ENCODE measurements at regions not wholly inside any gene's neighbourhood (a gene's known extent, or its start where the extent isn't known, plus 50 kb on each side); places are given as distances from the start of the nearest gene placed in this dataset.
"Not testable (repeated sequence)": the region's sequence is repeated elsewhere in the genome, so short reads cannot be mapped to it uniquely, and the experiment has no call there.

DNA sequence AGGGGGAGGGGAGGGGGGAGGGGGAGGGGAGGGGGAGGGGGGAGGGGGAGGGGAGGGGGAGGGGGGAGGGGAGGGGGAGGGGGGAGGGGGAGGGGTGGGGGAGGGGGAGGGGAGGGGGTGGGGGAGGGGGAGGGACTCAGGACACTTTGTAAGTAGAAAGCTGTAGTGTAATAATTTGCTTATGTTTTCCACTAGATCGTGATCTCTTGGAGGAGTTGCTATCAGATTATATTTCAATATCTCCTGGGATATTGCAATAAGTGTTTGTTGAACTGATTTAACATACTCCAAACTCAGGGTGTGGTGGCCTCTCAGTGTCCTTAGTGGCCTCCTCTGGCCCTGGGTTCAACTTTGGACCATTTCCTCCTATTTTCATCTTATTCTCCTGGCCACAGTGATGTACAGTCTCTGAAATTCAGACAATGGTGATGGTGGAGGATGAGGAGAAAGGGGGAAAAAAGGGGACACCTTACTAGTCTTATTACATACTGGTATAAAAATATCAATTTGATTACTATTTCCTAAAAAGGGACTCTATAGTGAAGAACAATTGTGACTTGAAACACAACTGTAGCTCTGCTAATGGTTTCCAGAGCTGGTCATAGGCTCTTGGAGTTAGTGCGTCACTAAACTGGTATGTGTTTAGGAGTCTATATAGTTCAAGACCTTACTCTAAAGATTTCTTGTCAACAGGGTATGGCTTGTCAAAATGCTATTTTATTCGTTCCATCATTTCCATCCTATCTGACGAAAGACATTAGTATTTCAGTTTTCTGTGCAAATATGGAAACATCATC, 89.6 kb downstream of the DDX1 start:
- DNase-seq (ENCODE audit: low spot score), result no peak

DNA sequence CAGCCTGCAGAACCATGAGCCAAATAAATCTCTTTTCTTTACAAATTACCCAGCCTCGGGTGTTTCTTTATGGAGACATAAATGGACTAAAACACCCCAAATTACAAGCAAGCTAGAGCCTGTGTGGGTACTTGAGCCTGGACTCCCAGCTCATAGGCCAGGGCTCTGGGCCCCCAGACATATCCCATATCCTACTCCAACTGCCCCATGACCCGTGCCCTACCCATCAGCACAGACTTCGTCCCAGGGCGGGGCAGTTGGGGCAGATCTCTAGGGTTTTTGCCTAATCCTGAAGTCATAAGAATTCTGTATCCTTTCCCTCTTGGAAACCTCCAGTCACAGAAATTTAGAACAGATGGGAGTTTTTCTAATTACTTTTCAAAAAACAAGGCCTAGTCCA, 90.7 kb downstream of the DDX1 start:
- DNase-seq (ENCODE audit: low spot score), result no peak

DNA sequence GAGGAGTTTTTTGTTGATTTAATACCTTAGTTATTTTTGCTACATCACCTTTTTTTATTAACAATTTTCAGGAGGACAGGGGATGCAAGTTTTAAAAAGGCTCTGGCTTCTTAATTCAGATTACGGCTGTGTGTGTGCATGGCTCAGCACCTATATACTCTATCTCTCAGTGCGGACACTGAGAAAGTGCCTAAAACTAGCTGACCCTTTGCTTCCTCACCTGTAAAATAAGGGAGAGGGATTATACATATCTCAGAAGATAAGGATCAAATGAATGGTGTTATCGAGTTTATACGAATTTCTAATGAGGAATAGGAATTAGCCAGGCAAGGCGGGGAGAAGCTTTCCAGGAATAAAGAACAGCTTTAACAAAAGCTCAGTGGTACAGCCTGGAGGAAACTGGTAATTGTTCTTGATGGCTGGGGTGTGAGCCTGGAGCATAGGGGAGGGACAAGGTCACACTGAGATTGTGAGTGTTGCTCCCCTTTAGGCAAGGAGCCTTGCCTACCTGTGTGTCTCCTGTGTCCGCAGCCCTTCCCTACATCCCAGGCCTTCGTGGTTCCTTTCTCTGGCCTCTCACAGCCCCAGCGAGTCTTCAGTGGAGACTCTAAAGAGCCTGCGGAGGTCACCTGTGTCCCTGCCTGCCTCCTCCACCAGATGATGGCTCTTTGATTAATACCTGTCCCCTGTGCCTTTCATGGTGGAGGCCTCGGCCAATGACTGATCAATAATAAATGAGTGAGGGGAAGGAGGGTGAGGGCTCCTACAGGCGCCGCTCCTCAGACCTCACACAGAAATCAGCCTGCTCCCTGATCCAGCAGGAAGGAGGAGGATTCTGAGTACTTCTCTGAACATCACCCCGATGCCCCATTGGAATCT, 92.7 kb downstream of the DDX1 start:
- no peak for DNase-seq (ENCODE audit: low spot score)

DNA sequence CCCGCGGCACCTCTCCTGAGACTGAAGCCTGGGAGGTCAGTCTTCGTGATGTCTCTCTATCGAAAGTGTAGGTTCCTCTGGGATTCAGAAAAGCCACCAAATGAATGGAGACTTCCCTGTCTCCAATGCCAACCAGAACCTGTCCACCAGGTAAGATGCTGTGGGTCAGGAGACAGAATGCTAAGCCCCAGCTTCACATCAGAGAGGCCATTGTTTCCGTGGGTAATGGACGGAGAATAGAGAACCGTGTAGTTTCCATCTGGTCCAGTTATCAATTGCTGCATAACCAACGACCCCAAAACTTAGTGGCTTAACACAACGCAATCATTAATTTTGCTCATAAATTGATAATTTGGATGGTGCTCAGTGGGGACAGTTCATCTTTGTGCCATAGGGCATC, 93.5 kb downstream of the DDX1 start:
- no peak for DNase-seq (ENCODE audit: low spot score)

DNA sequence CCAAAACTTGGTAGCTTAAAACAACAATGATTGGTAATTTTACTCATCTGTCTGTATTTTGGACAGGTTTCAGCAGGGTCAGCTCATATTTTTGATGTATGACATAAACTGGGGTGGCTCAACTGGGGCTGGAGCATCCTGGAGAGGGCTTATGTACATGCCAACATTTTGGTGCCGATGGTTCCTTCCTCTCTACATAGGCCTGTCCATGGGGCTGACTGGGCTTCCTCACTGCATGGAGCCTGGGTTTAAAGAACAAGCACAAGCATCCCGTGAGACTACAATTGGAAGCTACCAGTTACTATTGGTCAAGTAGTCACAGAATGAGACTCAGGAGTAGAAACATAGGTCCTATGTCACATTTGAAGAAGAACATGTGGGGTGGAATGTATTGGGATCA, 95.0 kb downstream of the DDX1 start:
- DNase-seq (ENCODE audit: low spot score), result no peak

DNA sequence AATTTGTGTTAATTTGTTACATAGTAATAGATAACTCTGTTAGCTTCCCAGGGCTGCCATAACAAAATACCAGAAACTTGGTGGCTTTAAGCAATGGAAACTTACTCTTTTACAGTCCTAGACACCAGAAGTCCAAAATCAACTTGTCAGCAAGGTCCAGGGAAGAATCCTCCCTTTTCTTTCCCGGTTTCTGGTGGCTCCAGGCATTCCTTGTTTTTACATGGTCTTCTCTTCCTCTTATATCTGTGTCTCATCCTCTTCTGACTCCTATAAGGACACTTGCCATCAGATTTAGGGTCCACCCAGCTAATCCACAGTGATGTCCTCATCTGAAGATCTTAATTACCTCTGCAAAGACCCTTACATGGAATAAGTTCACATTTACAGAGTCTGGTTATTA, 95.6 kb downstream of the DDX1 start:
- no peak for DNase-seq (ENCODE audit: low spot score)

DNA sequence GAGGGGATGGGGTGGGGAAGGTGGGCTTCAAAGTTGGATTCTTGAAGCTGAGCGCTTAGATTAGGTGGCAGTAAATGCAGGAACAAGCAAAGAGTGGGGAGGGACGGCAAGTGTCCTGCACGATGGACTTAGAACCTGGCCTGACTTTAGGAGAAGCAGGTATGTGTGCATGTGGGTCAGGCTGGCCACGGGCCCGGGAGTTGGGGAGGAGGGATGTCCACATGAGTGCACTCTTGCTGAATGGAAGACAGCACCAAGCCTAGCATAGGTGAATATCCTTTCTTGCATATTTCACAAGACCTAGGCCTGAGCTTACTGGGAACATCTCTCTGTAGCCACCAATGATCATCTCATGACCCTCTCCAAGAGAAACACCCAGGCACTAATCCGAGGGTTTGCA, 96.1 kb downstream of the DDX1 start:
- no peak for DNase-seq (ENCODE audit: low spot score)

DNA sequence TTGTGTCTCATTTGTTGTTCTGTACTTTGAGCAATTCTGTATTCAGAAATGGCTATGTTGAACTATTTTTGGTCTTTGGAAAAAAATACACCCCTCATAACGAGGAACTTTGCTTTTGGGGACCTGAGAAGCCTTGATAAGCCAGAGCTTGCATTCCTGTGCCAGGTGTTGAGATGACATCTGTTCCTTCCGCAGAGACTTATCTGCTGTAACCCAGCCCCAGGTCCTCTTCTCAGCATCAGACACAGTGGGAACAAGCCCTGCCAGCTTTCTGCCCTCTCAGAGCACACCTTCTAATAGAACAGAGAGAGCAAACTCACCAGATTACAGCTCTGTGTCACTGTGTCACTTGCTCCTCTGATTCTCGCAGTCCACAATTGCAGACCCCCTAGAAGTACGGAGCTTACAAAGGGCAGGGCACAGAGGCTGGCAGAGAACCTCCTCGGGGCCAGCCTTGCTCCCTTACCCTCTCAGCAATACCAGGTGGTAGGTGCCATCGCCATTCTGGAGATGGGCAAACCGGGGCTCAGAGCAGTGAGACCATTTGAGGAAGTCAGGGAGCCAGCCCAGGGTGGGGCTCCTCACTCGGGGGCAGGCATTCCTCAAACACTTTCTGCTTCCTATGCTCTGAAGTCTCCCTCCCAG, 97.4 kb downstream of the DDX1 start:
- DNase-seq (ENCODE audit: low spot score), result no peak

DNA sequence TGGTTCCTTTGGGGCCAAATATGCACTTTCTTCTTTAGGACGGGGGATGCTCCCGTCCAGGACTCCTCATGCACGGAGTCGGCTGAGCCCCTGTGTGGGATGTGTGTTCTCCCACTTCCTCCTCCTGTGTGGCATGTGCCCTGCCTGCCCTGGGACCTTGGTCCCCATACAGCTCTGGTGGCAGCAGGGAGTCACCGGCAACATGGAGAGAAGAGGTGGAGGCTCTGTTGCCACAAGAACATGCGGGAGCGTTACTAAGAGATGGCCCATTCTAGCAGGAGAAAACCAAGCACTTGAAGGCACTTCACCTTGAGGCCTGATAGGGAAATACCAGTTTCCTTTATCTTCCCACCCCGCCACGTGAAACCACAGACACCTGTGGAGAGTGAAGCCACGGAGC, 98.0 kb downstream of the DDX1 start:
- no peak for DNase-seq (ENCODE audit: low spot score)

DNA sequence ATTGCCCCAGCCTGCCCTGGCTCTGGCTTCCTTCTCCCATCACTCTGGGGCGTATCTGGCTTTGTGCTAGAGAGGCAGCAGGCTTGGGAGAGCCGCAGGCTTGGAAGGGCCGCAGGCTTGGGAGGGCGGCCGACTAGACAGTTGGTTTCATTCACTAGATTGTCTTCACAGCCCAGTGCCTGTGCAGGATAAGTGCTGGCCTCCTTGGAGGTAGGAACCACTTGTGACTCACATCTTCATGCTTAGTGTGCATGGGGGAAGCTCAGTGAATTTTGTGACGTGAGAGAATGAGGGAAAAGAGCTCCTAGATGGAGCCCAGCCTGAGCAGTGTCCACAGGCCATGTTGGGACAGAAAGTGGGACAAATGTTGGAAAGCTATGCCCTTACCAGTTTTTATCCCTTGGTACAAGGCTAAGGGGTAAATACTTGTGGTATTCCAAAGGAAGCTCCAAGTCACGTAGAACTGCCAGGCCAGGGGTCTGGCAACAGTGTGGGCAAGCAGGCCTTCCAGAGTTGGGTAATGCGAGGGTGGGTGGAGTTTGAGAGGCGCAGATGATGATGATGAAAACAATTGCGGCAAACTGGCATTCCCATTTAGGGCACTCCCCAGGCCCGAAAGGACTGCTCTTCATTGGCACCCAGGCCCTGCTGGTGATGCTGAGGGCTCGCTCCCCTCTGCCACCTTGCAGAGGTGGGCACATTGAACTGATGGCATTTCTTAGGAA, 100.1 kb downstream of the DDX1 start:
- DNase-seq (ENCODE audit: low spot score), result no peak

DNA sequence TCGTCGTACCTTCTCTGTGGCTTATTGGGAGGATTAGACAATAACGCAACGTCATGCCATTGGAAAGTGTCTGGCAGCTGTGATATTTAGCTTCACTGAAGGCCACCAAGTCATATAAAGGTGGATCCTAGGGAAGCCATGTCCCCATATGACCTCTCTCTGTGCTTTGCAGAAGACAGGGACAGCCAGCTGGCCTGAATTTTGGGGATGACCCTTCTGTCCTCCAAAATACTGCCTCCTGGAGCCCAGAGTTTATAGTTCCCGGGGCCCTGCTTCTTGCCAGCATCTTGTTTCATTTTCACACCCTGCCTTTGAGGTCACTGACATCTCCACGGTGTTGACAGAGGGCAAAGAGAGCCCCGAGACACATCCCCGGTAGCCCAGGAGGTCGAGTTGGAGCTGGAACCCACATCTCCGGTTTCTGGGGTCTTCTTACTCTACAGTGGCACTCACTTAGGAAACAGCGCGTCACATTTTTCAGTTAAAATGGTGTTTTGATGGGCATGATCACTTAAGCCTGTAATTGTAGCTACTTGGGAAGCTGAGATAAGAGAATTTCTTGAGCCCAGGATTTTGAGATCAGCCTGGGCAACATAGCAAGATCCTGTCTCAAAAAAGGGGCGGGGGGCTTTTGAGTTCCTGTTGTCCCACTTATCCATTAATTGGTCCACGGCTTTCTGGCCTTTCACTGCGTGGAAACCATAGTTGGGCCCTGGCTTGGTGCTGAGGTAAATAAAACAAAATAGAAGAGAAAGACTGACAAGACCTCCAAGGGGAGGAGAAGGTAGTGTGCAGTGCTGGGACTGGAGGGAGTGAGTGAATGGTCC, 101.1 kb downstream of the DDX1 start:
- no peak for DNase-seq (ENCODE audit: low spot score)

DNA sequence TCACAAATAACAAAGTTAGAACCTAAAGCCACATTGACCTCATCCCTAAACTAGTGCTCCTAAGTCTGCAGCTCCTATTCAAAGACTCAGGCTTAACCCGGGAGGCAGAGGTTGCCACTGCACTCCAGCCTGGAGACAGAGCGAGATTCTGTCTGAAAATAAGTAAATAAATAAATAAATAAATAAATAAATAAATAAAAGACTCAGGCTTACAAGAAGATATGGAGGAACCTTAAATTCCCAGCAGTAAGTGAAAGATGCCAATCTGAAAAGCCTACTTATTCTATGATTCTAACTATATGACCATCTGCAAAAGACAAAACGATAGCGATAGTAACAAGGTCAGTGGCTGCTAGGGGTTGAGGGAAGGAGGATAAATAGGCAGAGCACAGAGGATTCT, 101.7 kb downstream of the DDX1 start:
- DNase-seq (ENCODE audit: low spot score), result no peak

DNA sequence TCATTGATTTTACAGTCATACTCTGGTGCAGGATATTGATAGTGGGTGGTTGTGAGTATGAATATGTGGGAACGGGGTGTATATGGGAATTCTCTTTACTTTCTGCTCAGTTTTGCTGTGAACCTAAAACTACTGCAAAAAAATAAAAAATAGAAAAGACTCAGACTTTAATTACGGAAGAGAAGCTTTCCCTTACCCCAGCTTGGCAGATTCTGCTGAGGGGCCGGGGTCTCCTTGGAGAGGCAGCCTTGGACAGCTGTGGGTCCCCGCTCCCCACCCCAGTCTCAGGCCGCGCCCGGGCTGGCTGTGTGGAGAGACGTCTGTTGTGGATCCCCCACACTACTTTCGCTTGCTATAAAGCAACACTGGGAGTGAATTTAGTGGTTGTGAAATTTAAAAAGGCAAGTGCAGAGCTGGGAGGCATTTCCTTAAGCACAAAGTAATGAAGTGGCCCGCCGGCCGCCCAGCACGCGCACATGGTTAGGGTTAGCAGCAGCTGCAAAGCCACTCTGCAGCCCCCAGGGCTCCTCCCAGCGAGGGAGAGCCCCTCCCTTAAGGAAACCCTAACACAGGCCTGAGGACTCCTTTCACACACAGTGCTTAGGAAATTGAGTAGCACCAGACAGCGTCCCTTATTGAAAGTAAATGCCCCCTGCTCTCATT, 102.4 kb downstream of the DDX1 start:
- DNase-seq (ENCODE audit: low spot score), result no peak

DNA sequence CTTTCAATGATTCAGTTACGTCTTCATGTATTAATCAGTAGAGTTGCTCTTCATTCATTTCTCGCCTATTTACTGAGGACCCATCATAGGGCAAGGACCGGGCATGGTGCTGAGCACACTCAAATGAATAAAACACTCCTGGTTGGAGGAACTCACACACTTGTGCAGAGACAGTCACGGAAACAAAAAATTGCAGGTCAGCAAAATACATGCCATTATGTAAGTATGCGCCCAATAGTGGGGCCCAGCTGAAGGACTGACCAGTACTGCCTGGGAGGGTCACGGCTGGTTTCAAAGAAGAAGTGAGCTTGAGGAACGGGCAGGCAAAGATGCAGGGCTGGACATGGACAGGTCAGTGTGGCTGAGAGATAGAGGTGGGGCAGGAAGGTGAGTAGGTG, 102.9 kb downstream of the DDX1 start:
- no peak for DNase-seq (ENCODE audit: low spot score)

DNA sequence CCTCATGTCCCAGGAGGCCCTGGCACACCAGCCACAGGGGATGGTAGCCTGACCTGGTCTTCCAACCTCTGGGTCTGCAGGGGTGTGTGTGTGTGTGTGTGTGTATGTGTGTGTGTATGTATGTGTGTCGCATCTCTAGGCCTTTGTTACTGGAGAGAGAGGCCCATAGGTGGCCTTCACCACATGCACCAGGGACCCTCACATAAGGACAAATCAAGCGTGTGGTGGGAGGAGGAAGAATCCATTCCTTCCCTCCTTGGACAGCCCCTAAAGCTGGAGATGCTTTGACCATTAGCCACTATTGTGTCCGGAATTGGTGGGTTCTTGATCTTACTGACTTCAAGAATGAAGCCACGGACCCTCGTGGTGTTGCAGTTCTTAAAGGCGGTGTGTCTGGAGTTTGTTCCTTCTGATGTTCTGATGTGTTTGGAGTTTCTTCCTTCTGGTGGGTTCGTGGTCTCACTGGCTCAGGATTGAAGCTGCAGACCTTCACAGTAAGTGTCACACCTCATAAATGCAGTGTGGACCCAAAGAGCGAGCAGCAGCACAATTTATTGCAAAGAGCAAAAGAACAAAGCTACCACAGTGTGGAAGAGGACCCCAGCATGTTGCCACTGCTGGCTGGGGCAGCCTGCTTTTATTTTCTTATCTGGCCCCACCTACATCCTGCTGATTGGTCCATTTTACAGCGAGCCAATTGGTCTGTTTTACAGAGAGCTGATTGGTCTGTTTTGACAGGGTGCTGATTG, 104.1 kb downstream of the DDX1 start:
- no peak for DNase-seq (ENCODE audit: low spot score)

DNA sequence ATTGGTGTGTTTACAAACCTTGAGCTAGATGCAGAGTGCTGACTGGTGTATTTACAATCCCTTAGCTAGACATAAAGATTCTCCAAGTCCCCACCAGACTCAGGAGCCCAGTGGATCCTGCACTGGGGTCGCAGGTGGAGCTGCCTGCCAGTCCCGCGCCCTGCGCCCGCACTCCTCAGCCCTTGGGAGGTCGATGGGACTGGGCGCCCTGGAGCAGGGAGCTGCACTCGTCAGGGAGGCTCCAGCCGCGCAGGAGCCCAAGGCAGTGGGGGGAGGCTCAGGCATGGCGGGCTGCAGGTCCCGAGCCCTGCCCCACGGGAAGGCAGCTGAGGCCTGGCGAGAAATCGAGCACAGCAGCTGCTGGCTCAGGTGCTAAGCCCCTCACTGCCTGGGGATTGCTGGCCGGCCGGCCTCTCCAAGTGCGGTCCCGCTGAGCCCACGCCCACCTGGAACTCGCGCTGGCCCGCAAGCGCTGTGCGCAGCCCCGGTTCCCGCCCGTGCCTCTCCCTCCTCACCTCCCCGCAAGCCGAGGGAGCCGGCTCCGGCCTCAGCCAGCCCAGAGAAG, 105.0 kb downstream of the DDX1 start:
- DNase-seq (ENCODE audit: low spot score), result not testable (repeated sequence)

DNA sequence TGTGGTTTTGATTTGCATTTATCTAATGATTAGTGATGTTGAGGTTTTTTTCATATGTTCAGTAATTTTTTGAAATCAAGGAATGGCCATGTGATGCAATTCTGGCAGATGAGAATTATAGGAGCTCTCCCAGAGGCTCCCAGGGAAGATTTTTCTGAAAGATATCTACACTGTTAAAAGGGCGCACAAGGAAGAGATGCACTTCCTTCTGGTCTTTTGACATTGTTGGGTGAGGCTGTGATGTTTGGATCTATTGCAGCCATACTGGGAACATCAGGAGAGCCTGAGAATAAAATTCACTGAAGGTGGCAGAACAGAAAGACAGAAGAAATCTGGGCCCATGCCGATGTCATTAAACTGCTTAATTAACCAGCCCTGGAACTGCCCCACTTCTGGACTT, 108.5 kb downstream of the DDX1 start:
- DNase-seq (ENCODE audit: low spot score), result no peak

DNA sequence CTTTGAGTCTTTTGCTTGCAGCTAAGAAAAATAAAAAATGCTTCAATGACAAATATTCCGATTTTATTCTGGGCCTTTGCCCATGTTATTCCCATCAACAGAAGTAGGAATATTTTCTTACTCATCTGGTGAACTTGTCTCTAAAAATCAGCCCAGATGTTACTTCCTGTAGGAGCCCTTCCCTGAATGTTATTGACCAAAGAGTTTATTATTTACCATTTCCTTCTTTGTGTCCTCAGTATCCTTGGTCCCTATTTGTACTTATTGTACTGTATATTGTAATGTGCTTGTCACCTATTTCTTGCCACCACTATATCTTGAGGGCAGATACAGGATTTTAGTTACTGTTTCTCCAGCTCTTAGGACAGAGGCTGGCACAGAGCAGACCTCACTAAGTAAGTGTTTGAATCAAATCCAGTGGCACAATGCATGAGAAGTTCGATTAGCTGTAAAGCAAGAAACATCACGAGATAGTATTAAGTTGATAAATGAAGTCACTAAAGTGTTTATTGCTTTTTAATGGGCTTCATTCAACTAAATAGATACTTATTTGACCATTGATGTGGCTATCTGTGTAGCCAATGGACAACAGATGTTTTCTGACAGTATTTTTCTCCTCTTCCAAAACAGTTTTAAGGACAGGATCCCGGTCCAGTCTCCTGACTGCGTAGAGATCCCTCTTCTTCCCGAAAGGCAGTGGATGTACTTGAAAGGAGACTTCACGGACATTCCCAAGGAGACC, 109.1 kb downstream of the DDX1 start:
- no peak for DNase-seq (ENCODE audit: low spot score)
